ENCODE measurements at regions not wholly inside any gene's neighbourhood (a gene's known extent, or its start where the extent isn't known, plus 50 kb on each side); places are given as distances from the start of the nearest gene placed in this dataset.

GRCh38 chr20:7660165-7660564, 280.1 kb downstream of the HAO1 start:
- DNase-seq: no peak

- DNase-seq: no peak
Observed at GRCh38 chr20:7665376-7665775, 274.9 kb downstream of the HAO1 start.

- DNase-seq: no peak
Observed at GRCh38 chr20:7667194-7667593, 273.1 kb downstream of the HAO1 start.

GRCh38 chr20:7672571-7672970, 267.7 kb downstream of the HAO1 start:
- DNase-seq: no peak

- DNase-seq: no peak
Observed at GRCh38 chr20:7673841-7674240, 266.4 kb downstream of the HAO1 start.

GRCh38 chr20:7682916-7683315, 257.3 kb downstream of the HAO1 start:
- DNase-seq: no peak

- no peak for DNase-seq
Observed at GRCh38 chr20:7687065-7687464, 253.2 kb downstream of the HAO1 start.

- no peak for DNase-seq
Observed at GRCh38 chr20:7689151-7689550, 251.1 kb downstream of the HAO1 start.

GRCh38 chr20:7691647-7692269, 248.5 kb downstream of the HAO1 start:
- no peak for DNase-seq

- DNase-seq: no peak
Observed at GRCh38 chr20:7692478-7692877, 247.8 kb downstream of the HAO1 start.

GRCh38 chr20:7693761-7694160, 246.5 kb downstream of the HAO1 start:
- no peak for DNase-seq

- DNase-seq: no peak
Observed at GRCh38 chr20:7695051-7695495, 245.2 kb downstream of the HAO1 start.

- DNase-seq: no peak
Observed at GRCh38 chr20:7695635-7696034, 244.6 kb downstream of the HAO1 start.

GRCh38 chr20:7696311-7696710, 243.9 kb downstream of the HAO1 start:
- no peak for DNase-seq

GRCh38 chr20:7702141-7702540, 238.1 kb downstream of the HAO1 start:
- DNase-seq: no peak

GRCh38 chr20:7703551-7703961, 236.7 kb downstream of the HAO1 start:
- no peak for DNase-seq

GRCh38 chr20:7703996-7704395, 236.3 kb downstream of the HAO1 start:
- no peak for DNase-seq

- DNase-seq: no peak
Observed at GRCh38 chr20:7708112-7708511, 232.1 kb downstream of the HAO1 start.

- no peak for DNase-seq
Observed at GRCh38 chr20:7708782-7709181, 231.5 kb downstream of the HAO1 start.

- no peak for DNase-seq
Observed at GRCh38 chr20:7710440-7710839, 229.8 kb downstream of the HAO1 start.

- DNase-seq: no peak
Observed at GRCh38 chr20:7712661-7713060, 227.6 kb downstream of the HAO1 start.

- DNase-seq: no peak
Observed at GRCh38 chr20:7714549-7714948, 225.7 kb downstream of the HAO1 start.

GRCh38 chr20:7716286-7716972, 223.8 kb downstream of the HAO1 start:
- peak; percentile 13 for DNase-seq

- DNase-seq: no peak
Observed at GRCh38 chr20:7722564-7722963, 217.7 kb downstream of the HAO1 start.

- DNase-seq: no peak
Observed at GRCh38 chr20:7723284-7723683, 217.0 kb downstream of the HAO1 start.

All from RPMI8226 (cell line).